HTR-8/SVneo (cell line): ENCODE measurements at regions not wholly inside any gene's neighbourhood (a gene's known extent, or its start where the extent isn't known, plus 50 kb on each side); places are given as distances from the start of the nearest gene placed in this dataset.
A peak's percentile ranks its signal among the peaks of the same experiment; 100 is the strongest.
"Not testable (repeated sequence)": the region's sequence is repeated elsewhere in the genome, so short reads cannot be mapped to it uniquely, and the experiment has no call there.

Experiments used
- DNase-seq: peaks from one replicate; pipeline ENCODE4 v3.0.0; 2011; ENCODE audit warnings: low spot score, mixed read lengths; ENCODE audit not compliant: insufficient read length
- FAIRE-seq: peaks from 2 replicates; lab custom pipeline; 2011; peaks lifted over from hg19 to GRCh38; lab: Jason Lieb, UNC

GRCh38 chr2:56590611-56591010, 406.8 kb downstream of the CCDC85A start:
- DNase-seq (no peak), FAIRE-seq (no peak)

DNA sequence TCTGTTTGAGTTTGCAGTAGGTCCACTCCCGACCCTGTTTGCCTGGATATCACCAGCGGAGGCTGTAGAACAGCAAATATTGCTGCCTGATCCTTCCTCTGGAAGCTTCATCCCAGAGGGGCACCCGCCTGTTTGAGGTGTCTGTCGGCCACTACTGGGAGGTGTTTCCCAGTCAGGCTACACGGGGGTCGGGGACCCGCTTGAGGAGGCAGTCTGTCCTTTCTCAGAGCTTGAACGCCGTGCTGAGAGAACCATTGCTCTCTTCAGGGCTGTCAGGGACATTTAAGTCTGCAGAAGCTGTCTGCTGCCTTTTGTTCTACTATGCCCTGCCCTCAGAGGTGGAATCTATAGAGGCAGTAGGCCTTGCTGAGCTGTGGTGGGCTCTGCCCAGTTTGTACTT, 422.3 kb downstream of the CCDC85A start:
- not testable (repeated sequence) for FAIRE-seq, DNase-seq

DNA sequence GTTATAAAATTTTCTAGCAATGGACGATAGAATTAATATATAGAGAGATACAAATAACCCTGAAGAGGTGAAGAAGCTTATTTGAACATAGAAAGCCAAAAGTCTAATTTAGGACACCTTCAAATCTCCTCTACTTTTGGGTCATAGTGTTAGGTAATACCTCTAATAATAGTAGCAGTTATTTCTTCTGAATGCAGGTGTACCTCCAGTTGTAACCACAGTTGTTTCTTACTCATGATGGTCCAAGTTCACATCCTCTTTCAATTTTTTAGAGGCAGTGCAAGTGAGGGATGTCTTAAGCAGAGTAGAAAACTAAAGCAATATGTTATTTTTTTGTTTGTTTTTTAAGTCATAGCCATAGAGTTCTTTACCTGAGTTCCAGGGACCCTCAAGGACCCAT, 429.5 kb downstream of the CCDC85A start:
- DNase-seq = no peak
- no peak for FAIRE-seq

DNA sequence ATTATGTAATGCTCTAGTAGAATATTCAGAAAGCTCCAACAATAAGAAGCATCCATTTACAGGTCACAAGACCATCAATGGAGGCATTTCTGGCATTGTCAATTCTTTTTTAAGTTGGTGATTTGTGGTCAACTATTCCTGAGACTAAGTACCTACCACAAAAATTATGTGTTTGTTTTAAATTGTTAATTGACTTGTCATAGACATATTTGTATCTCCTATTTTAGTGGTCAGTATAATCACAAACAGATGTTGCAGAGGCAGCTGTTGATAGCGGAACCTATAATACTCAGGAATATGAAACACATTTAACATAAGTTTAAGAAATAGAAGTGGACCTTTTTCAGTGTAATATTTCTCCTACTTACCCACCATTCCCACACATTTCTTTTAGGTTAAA, 430.1 kb downstream of the CCDC85A start:
- FAIRE-seq = no peak
- no peak for DNase-seq

GRCh38 chr2:56615760-56616159, 432.0 kb downstream of the CCDC85A start:
- no peak for DNase-seq
- FAIRE-seq = no peak

DNA sequence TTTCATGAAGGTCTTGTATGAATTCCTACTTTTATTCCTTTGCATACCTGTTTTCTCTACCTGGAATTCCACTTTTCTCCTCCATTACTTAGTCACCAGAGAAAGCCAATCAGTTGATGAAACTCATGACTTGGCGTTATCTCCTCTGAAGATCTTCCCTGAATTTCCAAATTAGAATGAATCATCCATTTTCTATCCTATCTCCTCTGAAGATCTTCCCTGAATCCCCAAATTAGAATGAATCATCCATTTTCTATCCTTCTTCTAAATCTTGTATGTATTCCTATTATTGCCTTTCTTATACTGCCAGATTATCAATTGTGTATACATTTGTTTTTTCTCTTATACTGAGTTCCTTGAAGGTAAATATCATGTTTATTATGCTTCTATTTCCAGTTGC, 440.4 kb downstream of the CCDC85A start:
- DNase-seq (no peak), FAIRE-seq (no peak)

- DNase-seq (no peak), FAIRE-seq (no peak)
Measured at GRCh38 chr2:56626927-56627326, 443.1 kb downstream of the CCDC85A start.

DNA sequence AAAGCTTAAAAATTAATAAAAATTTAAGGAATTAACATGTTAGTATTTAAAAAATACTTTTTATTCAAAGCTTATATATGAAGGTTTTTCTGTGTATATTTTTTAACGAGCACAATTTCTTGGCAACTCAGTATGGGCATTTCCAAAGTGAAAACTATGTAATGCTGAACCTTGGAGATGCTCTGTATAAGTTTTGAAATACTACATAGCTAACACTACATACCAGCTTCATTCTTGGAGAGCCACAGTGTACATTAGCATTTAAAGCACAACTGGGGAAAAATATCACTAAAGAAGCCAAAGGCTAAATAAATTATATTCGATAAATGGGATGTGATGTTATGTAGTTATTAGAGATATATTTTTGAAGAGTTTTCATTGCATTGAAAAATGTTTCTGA, 446.5 kb downstream of the CCDC85A start:
- no peak for FAIRE-seq
- DNase-seq = no peak

- DNase-seq (no peak), FAIRE-seq (no peak)
Measured at GRCh38 chr2:56647997-56648396, 464.2 kb downstream of the CCDC85A start.

DNA sequence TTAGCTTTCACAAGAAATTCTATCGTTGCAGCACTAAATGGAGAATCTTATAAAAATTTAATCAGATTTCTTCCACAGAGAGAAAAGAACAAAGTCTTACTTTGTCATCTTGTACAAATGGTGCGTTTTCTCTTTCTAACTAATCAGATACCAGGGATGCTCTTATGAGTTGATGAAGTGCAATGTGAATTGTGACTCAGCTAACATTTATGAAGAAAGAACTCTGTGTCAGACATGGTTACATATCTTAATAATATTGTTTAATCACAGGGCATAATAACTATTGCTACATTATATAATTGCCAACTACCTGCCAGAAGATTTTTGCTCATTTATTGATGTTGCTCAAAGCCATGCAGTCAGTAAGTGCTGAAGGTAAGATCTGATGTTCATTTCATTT, 465.0 kb downstream of the CCDC85A start:
- DNase-seq (no peak), FAIRE-seq (no peak)

GRCh38 chr2:56654936-56655335, 471.1 kb downstream of the CCDC85A start:
- DNase-seq = no peak
- no peak for FAIRE-seq

- FAIRE-seq (no peak), DNase-seq (no peak)
Measured at GRCh38 chr2:56656826-56657225, 473.0 kb downstream of the CCDC85A start.

DNA sequence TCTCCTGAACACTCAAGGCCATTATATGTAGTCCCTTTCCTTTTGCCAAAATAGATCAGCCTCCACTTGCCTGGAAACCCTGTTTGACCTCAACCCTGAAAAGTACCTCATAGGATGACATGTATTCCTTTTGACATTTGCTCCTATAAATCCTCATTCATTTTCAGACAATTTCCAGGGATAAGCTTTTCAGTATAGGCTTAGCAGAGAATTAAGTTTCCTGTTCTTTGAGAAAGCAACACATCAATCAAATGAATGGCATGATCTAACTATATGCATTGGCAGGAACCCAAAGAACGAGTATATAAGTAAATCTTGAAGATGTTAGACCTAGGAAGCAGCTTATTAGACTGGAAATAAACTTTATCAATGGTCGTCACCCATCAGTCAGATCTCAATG, 483.0 kb downstream of the CCDC85A start:
- FAIRE-seq (no peak), DNase-seq (no peak)

GRCh38 chr2:56671973-56672569, 488.3 kb downstream of the CCDC85A start:
- DNase-seq = no peak
- FAIRE-seq = peak; percentile 80

GRCh38 chr2:56674084-56674483, 490.3 kb downstream of the CCDC85A start:
- DNase-seq (no peak), FAIRE-seq (no peak)

- no peak for FAIRE-seq
- no peak for DNase-seq
Measured at GRCh38 chr2:56676966-56677365, 493.2 kb downstream of the CCDC85A start.

GRCh38 chr2:56680971-56681631, 497.3 kb downstream of the CCDC85A start:
- FAIRE-seq (no peak), DNase-seq (peak; percentile 44)

DNA sequence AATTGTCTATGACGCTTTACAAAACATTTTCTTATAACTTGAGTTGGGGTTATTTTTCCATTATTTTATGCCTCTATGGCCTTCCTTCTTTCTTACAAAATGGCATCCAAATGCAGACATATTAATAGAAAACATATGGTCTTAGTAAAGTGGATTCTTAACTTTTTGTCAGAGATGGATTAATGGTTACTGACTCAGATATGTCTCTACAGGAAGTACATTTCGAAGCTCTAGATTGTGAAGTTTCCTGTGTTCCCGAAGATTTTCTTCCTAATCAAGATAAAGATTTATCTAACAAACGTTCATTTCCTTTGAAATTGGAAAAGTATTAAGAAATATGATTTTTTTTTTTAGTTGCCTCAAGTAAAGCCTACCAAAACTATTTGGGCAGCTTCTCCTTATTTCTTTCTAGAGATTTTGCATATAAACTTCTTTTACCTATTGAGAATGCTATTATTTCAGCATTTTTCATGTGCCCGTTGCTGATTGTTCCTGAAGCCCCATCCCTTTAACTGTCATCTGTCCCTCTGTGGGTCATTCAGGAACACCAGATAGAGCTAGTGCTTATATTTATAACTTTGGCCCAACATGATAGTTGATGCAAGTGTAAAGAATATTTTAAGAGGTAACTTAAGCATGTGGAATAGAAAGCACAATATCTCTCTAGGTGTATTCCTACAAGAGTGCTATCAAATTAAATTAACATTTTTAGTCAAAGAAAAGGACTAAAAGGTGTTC, 498.0 kb downstream of the CCDC85A start:
- no peak for DNase-seq
- FAIRE-seq = no peak

DNA sequence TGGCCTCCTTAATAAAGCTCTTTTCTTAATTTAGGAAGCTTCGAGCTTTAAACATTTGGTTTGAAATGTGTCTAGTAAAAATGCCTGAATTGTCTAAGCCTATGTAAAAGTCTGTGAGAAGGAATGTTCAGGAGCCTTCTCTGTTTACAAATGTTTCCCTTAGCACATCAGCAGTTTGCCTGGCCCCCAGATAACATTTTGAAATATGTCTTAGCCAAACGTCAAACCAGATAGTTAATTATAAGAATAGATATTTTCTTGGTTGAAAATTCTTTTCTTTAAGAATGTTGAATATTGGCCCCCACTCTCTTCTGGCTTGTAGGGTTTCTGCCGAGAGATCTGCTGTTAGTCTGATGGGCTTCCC, 498.6 kb downstream of the CCDC85A start:
- no peak for FAIRE-seq
- no peak for DNase-seq

GRCh38 chr2:56684327-56684726, 500.5 kb downstream of the CCDC85A start:
- FAIRE-seq (no peak), DNase-seq (no peak)

DNA sequence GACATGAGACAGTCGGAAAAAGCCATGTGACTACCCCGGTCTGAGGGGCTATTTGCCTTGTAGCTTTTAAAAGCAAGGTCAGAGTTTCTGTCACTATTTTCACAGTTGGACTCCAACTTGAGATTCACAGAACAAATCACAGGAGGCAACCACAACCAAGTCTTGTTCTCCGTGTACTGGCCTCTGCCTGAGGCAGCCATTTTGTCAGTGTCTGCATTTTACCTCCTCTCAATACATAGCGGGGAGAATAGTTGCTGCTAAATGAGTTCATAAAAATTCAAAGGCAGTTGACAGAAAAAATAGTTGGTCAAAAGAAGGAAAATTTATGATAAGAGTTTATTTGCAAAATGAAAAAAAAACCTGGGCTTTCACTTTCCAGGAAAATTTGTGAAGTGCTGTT, 501.4 kb downstream of the CCDC85A start:
- FAIRE-seq = no peak
- DNase-seq = no peak

- peak; percentile 25 for DNase-seq
- peak; percentile 86 for FAIRE-seq
Measured at GRCh38 chr2:56687169-56687568, 503.4 kb downstream of the CCDC85A start.
